Suppressor macrophage treated with lipopolysaccharide for 1 hour (primary cell): ENCODE measurements at regions not wholly inside any gene's neighbourhood (a gene's known extent, or its start where the extent isn't known, plus 50 kb on each side); places are given as distances from the start of the nearest gene placed in this dataset.
"Not testable (repeated sequence)": the region's sequence is repeated elsewhere in the genome, so short reads cannot be mapped to it uniquely, and the experiment has no call there.

Experiments
- DNase-seq, 3 donors: peaks; one replicate each; pipeline ENCODE4 v3.0.0-alpha.2; 2020 to 2022

- not testable (repeated sequence) for DNase-seq
Measured at GRCh38 chr2:76697439-76697838, 824.7 kb downstream of the LRRTM4 start.

- DNase-seq = no peak
Measured at GRCh38 chr2:76692908-76693307, 829.3 kb downstream of the LRRTM4 start.

- DNase-seq = no peak
Measured at GRCh38 chr2:76688732-76689131, 833.4 kb downstream of the LRRTM4 start.

- no peak for DNase-seq
Measured at GRCh38 chr2:76687923-76688322, 834.3 kb downstream of the LRRTM4 start.

- DNase-seq = no peak
Measured at GRCh38 chr2:76684756-76685155, 837.4 kb downstream of the LRRTM4 start.

GRCh38 chr2:76679025-76679396 lies 843.2 kb downstream of the LRRTM4 start:
- DNase-seq = no peak

GRCh38 chr2:76678383-76679024 lies 843.7 kb downstream of the LRRTM4 start:
- DNase-seq = no peak

GRCh38 chr2:76675212-76675611 lies 847.0 kb downstream of the LRRTM4 start:
- no peak for DNase-seq

- DNase-seq = no peak
Measured at GRCh38 chr2:76672798-76673197, 849.4 kb downstream of the LRRTM4 start.

GRCh38 chr2:76669966-76670465 lies 852.2 kb downstream of the LRRTM4 start:
- DNase-seq = no peak

GRCh38 chr2:76668279-76668678 lies 853.9 kb downstream of the LRRTM4 start:
- DNase-seq = no peak

GRCh38 chr2:76667821-76668271 lies 854.3 kb downstream of the LRRTM4 start:
- DNase-seq = no peak

- no peak for DNase-seq
Measured at GRCh38 chr2:76642129-76642528, 880.0 kb downstream of the LRRTM4 start.

GRCh38 chr2:76641506-76641905 lies 880.7 kb downstream of the LRRTM4 start:
- no peak for DNase-seq

GRCh38 chr2:76640905-76641304 lies 881.3 kb downstream of the LRRTM4 start:
- DNase-seq = no peak

GRCh38 chr2:76639171-76639680 lies 883.0 kb downstream of the LRRTM4 start:
- no peak for DNase-seq

GRCh38 chr2:76633276-76633921 lies 888.8 kb downstream of the LRRTM4 start:
- no peak for DNase-seq

- DNase-seq = no peak
Measured at GRCh38 chr2:76625101-76625500, 897.1 kb downstream of the LRRTM4 start.

- DNase-seq = no peak
Measured at GRCh38 chr2:76613330-76613729, 902.6 kb upstream of the GCFC2 start.

GRCh38 chr2:76612764-76613163 lies 902.0 kb upstream of the GCFC2 start:
- no peak for DNase-seq

- DNase-seq = no peak
Measured at GRCh38 chr2:76610451-76610850, 899.7 kb upstream of the GCFC2 start.

- peak; percentile 63 to 65 (median 64) for DNase-seq
Measured at GRCh38 chr2:76599732-76600368, 889.1 kb upstream of the GCFC2 start.

- no peak for DNase-seq
Measured at GRCh38 chr2:76584474-76584873, 873.8 kb upstream of the GCFC2 start.

- DNase-seq = no peak
Measured at GRCh38 chr2:76579911-76580310, 869.2 kb upstream of the GCFC2 start.
